ENCODE measurements at regions not wholly inside any gene's neighbourhood (a gene's known extent, or its start where the extent isn't known, plus 50 kb on each side); places are given as distances from the start of the nearest gene placed in this dataset.

GRCh38 chr10:21082206-21082605 is 185.1 kb upstream of the NEBL start:
- TF ChIP-seq CTCF (IDR thresholded peaks at IDR 0.05; ENCODE audit: low read depth, low read length), result no peak
- no peak for DNase-seq (ENCODE audit: extremely low read depth, low read depth)

DNA sequence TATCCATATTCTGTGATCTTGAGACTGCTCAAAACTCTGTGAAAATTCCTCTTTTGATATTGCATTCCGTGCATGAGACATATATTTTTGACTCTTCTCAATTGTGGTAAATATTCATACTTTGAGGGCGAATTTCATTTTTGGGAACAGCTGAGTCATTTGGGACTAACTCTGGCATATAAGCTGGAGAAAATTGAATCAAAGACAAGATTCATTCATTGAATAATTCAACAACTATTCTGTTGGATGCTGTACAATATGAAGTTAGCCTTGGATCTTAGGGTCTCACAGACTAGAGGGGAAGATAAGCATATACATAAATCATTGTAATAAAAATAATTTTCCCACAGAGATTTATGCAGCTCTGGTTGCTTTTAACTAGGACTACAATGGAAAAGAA is 183.2 kb upstream of the NEBL start:
- no peak for TF ChIP-seq CTCF (IDR thresholded peaks at IDR 0.05; ENCODE audit: low read depth, low read length)
- no peak for DNase-seq (ENCODE audit: extremely low read depth, low read depth)

DNA sequence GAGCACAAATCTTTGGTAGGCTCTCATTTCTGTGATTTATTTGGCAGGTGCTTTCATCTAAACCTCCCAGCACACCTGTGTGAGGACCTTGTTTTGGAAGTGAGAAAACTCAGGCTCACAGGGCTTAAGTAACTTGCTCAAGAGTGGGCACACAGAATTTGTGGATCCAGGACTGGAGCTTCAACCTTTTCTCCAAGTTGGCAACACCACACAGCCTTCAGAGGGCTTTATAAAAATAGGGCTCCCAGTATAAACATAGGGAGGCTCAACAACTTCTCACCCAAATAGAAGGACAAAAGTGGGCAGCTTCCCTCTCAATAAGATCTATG is 182.2 kb upstream of the NEBL start:
- TF ChIP-seq CTCF (IDR thresholded peaks at IDR 0.05; ENCODE audit: low read depth, low read length), result no peak
- no peak for DNase-seq (ENCODE audit: extremely low read depth, low read depth)

DNA sequence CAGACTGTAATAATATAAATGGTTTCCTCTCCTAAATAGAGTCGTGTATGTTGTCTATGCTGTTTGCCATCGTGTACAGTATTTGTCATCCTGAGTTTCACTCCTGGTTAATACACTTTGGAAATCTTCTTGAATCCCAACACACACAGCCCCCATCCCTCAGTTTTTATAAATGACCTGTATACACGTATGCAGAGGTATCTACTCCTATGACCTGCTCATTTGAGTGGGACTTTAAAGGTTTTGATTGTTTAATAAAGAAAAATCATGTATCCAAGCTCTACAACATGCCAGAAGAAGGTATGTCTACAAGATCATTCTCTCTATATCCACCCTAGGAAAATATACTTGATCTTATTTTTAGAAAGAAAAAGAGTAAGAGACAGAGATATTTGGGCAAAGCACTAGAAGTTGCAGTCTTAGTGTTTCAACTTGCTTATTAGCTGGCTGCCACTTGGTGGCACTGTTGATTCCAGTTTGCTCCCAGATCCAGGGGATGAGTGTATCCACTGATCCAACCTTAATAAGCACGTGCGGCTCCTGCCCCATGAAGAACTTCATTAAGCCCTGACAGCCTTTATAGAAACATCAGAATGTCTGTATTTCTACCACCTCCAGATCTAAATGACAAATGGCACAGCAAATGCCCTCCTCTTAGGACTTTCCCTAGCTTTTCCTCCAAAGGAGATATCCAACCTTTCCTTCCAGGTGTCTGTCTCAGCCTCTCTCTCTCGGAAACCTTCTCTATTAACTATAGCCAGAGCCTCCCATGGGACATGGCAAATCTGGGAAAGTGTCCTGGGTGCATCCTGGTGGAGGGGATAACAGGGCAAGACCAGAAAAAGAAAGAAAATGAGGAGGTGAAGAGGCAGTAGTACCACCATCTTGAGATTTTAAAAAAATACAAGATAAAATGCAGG is 181.6 kb upstream of the NEBL start:
- TF ChIP-seq CTCF (IDR thresholded peaks at IDR 0.05; ENCODE audit: low read depth, low read length), result peak; percentile 84
- peak; percentile 39 for DNase-seq (ENCODE audit: extremely low read depth, low read depth)

DNA sequence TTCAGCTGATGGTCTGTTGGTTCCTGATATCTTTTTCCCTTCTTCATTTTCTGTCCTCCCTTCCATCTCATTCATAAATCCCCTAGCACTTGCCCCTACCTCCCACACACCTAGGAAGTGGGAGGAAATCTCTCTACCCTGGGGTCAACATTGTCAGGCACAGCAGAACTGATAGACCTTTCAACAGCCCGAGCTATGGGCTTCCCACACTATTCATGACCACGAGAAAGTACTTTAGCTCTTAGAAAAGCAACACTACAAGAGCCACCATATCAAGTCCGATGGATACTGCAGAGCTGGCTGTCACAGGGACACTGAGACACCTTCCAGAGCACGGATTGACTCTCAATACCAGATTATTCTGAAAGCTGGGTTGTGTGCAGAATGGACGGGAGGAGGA is 180.6 kb upstream of the NEBL start:
- no peak for DNase-seq (ENCODE audit: extremely low read depth, low read depth)
- no peak for TF ChIP-seq CTCF (IDR thresholded peaks at IDR 0.05; ENCODE audit: low read depth, low read length)

- TF ChIP-seq CTCF (IDR thresholded peaks at IDR 0.05; ENCODE audit: low read depth, low read length), result no peak
Measured at GRCh38 chr10:21076381-21076780, 179.3 kb upstream of the NEBL start.

DNA sequence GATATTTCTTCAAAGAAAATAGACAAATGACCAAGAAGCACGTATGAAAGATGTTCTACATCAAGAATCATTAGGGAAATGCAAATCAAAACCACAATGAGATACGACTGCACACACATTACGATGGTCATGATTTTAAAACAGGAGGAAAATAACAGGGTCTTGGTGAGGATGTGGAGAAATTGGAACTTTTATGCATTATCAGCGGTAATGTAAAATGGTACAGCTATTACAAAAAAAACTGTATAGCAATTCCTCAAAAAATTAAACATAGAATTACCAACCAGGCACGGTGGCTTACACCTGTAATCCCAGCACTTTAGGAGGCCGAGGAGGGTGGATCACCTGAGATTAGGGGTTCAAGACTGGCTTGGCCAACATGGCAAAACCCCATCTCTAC is 178.8 kb upstream of the NEBL start:
- DNase-seq (ENCODE audit: extremely low read depth, low read depth), result no peak
- TF ChIP-seq CTCF (IDR thresholded peaks at IDR 0.05; ENCODE audit: low read depth, low read length), result no peak

More at GRCh38 chr10:21076381-21076780, 179.3 kb upstream of the NEBL start:
- DNase-seq (ENCODE audit: extremely low read depth, low read depth), result no peak
